HG02610 (cell line): ENCODE measurements at regions not wholly inside any gene's neighbourhood (a gene's known extent, or its start where the extent isn't known, plus 50 kb on each side); places are given as distances from the start of the nearest gene placed in this dataset.

Experiments
- ATAC-seq: cut with Tn5 transposase; IDR thresholded peaks from one replicate; pipeline ENCODE4 v1.9.1; 2021; ENCODE audit warnings: mild to moderate bottlenecking, moderate library complexity; ENCODE audit not compliant: unreplicated experiment

GRCh38 chr11:106212081-106212480 is 134.6 kb downstream of the AASDHPPT start:
- ATAC-seq = no peak

DNA sequence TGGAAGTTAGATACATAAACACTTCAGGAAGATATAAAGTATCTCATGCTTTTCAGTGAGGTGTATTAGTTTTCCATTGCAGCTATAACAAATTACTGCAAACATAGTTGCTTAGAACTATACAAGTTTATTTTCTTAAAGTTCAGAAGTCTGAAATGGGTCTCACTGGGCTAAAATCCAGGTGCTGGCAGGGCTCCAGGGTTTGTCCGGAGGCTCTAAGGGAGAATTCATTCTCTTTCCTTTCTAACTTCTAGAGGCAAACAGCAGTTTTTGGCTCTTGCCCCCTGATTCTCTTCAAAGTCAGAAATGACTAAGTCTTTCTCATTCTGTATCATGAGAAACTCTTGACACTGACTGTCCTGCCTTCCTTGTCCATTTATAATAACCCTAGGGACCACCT is 138.8 kb downstream of the AASDHPPT start:
- ATAC-seq = no peak

DNA sequence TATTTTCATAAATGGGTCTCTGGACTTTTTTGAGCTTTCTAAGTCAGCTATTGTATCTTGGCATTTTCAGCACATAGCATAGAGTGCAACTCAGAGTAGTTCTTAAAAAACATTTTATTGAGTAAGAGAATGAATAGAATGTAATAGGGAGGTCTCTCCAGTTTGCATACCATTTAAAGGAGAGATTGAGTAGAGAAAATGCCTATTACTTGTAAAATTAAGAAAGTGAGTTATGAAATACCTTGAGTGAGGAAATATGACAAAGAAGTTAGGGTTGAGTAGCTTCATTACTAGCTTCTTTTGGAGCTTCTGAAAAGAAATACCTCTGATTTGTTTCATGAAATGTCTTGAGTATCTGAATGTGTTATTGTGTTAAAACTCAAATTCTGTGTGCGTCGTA is 140.0 kb downstream of the AASDHPPT start:
- no peak for ATAC-seq

DNA sequence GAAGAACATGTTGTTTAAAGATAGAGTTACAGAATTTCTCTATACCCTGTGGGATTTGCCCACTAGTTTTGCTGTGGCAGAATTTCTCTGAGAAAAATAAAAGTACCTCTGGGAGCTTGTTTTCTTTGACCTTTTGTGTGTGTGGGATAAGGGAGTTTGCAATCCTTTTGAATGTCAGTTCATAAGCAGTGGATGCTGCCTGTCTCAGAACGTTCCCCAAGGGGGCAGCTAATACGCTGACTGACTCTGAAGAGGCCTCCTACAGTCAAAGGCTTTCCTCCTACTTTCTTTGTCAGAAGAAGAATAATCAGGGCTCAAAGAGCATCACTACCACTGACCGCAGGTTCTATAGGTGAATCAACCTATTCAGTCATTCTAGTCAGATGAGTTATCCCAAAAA is 140.6 kb downstream of the AASDHPPT start:
- no peak for ATAC-seq

DNA sequence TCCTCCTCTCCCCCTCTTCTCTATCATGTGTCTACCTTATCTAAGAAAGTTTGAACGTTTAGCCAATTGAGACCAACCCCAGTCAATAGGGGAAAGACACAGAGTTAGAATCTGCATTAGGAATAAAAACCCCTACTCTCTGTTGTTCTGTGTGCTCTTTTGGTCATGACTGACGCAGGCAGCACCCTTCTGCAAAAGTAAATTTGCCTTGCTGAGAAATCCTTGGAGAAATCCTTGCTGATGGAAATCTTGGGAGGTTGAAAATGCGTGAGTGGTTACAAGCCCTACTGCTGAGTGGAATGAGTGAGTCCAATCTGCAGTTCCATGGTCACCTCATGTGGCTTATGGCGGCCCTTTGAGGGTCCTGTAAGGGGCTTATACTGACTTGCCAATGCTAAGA is 145.2 kb downstream of the AASDHPPT start:
- ATAC-seq = no peak

GRCh38 chr11:106224172-106224571 is 146.7 kb downstream of the AASDHPPT start:
- no peak for ATAC-seq

DNA sequence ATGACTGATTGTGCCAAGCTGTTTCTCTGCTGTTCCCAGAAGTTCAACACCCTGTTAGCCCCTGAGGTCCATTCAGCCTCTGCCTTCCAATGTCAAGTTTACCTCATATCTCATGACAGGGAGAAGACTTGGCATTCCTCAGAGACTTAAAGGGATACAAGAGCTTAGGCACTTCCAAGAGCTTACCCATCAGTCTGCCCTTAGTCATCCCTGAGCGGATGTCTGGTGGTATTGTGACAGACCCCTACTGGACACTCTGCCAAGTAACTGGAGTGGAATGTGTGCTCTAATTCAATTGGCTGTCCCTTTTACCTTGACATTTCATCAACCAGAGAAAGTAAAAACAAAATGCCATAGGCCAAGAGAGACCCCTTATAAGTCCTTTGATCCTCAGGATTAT is 151.5 kb downstream of the AASDHPPT start:
- no peak for ATAC-seq

DNA sequence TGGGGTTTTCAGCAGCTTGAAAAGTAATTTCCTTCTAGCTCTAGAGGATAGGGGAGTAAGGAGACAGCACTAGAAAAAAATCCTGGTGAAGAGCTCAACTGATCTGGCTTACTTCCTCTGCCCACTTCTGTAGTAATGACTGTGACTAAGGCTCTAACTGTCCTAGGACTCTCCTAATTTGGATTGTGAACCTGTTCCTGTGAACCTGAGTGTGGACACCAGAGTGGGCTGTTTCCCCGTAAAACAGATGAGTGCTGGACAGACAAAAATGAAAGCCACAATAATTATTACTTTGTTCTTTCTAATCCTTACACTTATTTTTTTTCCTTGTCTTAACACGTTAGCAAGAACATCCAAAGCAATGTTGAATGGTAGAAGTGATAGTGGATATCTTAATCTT is 154.1 kb downstream of the AASDHPPT start:
- ATAC-seq = no peak

- no peak for ATAC-seq
These were observed 155.7 kb downstream of the AASDHPPT start for GRCh38 chr11:106233191-106233590.

GRCh38 chr11:106234794-106235193 is 157.3 kb downstream of the AASDHPPT start:
- peak; percentile 37 for ATAC-seq

DNA sequence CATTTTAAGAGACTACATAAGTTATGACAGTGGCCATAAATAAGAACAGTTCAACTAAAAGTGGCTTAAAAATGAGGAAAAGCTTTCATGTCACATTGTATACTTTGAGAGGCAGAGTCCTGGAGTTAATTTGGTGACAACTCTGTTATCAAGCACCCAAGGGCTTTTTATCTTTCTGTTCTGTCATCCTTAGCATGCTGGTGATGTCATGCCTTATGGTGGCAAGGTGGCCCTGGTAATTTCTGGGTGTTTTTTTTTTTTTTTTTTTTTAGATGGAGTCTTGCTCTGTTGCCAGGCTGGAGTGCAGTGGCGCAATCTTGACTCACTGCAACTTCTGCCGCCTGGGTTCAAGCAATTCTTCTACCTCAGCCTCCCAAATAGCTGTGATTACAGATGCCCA is 158.8 kb downstream of the AASDHPPT start:
- no peak for ATAC-seq

- no peak for ATAC-seq
These were observed 161.4 kb downstream of the AASDHPPT start for GRCh38 chr11:106238704-106239360.

DNA sequence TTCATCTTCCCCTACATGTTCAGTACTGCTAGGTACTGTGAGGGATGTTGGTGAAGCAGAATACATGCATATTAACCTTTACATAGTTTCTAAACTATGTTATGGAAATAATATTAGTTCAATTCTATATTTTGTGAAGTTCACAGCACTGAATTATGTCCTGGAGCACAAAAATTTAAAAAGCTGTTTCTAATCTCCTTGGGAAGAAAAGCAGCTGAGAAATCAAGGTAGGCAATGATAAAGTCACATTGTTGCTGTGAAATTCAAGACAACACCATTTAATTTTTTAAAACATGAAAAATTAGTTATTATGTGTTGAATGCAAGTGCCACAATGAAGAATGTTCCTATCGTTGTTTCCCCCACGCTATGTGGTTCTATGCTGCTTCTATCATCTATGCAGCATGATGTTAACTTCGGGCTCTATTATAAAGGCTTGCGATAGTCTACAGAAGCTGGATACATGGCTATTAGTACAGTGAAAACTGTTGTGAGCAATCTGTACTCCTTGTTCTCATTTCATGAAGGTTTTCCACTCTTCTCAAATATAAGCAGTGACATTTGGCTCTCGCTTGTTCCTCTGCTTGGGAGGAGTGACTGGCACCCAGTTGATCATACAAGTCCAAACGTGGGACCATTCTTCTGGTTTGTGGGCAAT is 164.3 kb downstream of the AASDHPPT start:
- no peak for ATAC-seq

DNA sequence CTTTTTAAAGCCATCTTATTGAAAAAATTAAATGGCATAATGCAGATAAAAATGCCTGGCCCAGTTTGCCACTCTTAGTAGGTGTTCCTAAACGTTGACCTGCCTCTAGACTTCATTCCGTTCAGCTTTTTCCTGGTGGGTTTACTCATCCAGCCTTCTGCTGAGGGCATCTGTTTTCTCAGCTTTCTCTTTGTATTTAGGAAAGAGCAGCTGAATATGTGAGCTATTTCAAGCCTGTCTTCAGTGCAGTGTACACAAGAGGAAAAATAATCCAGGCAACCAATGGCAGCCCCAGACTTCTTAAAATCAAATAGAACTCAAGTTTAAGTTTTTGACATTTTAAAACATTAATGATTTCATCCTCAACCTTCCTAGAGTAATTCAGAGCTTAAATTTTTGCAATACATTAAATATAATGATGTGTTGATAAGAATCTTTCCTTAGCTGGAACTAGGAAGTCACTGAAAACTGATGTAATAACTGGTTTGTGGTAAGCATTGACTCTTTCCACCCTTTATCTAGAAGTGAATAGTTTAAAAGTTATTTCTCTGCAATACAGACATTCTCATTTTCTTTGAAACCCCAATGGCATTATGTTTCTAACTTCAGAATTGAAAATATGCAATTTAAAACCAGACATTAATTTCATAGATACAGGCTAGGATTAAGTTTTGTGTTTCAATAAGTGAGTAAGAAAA is 165.4 kb downstream of the AASDHPPT start:
- no peak for ATAC-seq

- no peak for ATAC-seq
These were observed 169.0 kb downstream of the AASDHPPT start for GRCh38 chr11:106246495-106246894.

- ATAC-seq = no peak
These were observed 172.3 kb downstream of the AASDHPPT start for GRCh38 chr11:106249617-106250239.

GRCh38 chr11:106262852-106263251 is 185.4 kb downstream of the AASDHPPT start:
- no peak for ATAC-seq

GRCh38 chr11:106263527-106263926 is 186.1 kb downstream of the AASDHPPT start:
- no peak for ATAC-seq

DNA sequence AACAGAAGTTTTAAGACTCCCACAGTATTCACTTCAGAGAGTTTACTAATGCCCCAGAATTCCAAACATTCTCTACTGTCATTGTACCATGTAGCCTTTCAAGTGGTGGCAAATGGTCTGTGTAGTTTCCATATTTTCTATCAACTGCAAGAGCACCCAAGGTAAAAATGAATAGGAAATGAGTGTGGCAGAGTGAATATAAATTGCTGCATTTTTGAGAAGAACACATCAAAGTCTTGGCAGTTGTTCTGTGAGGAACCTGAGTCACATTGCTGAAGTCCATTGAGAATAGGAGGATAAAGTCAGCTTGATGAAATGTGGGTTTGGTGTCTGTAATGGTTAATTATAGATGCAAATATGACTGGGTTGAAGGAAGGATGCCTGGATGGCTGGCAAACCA is 193.6 kb downstream of the AASDHPPT start:
- ATAC-seq = no peak

DNA sequence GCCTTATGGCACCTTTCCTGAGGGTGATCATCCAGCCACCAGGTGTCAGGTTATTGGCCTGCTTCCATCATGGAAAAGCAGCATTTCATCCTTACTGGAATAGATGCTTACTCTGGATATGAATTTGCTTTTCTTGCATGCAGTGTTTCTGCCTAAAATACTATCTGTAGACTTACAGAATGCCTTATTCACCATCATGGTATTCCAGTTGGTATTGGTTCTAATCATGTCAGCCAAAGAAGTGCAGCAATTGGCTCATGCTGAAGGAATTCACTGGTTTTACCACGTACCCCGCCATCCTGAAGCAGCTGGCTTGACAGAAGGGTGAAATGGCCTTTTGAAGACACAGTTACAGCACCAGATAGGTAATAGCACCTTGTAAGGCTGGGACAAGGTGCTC is 194.2 kb downstream of the AASDHPPT start:
- ATAC-seq = no peak

DNA sequence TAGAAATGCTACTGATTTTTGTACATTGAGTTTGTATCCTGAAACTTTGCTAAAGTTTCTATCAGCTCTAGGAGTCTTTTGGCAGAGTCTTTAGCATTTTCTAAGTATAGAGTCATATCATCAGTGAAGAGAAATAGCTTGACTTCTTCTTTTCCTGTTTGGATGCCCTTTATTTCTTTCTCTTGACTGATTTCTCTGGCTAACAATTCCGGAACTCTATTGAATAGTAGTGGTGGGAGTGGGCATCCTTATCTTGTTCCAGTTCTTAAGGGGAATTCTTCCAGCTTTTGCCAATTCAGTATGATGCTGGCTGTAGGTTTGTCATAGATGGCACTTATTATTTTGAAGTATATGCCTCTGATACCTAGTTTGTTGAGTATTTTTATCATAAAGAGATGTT is 197.7 kb downstream of the AASDHPPT start:
- ATAC-seq = no peak

- no peak for ATAC-seq
These were observed 198.7 kb downstream of the AASDHPPT start for GRCh38 chr11:106276126-106276525.
